Muscle of leg (tissue), 3 donors: ENCODE measurements at regions not wholly inside any gene's neighbourhood (a gene's known extent, or its start where the extent isn't known, plus 50 kb on each side); places are given as distances from the start of the nearest gene placed in this dataset.
"Not testable (repeated sequence)": the region's sequence is repeated elsewhere in the genome, so short reads cannot be mapped to it uniquely, and the experiment has no call there.

ENCODE experiments used
- DNase-seq: peaks from one replicate; pipeline ENCODE4 v3.0.0; 2013
- H3K27ac ChIP-seq: one replicate; pipeline ENCODE4 v1.5.1; 2013; ENCODE audit warnings: mild to moderate bottlenecking, low read length, control low read depth
- H3K27me3 ChIP-seq: one replicate; pipeline ENCODE4 v1.6.1; 2013; ENCODE audit warnings: low read length; ENCODE audit not compliant: control insufficient read depth, insufficient read depth
- H3K36me3 ChIP-seq: one replicate; pipeline ENCODE4 v1.6.1; 2013; ENCODE audit warnings: low read length; ENCODE audit not compliant: control insufficient read depth, insufficient read depth
- H3K4me1 ChIP-seq: one replicate; pipeline ENCODE4 v1.6.1; 2013; ENCODE audit warnings: low read length; ENCODE audit not compliant: control insufficient read depth, insufficient read depth
- H3K4me3 ChIP-seq: one replicate; pipeline ENCODE4 v1.5.1; 2013; ENCODE audit warnings: low read length, control low read depth
- H3K9me3 ChIP-seq: replicated peaks from 2 replicates; pipeline ENCODE4 v1.6.1; 2013; ENCODE audit warnings: low read depth, low read length; ENCODE audit not compliant: control insufficient read depth
- WGBS: methylation state at CpG from one replicate; pipeline ENCODE4 v1.1.5; 2013; ENCODE audit warnings: missing lambda C conversion rate; ENCODE audit not compliant: insufficient coverage; 5-methylcytosine and 5-hydroxymethylcytosine counted together

GRCh38 chr14:71354801-71355200, 447.5 kb downstream of the PCNX1 start:
- no peaks in the 10 kb centered on the region for H3K27me3 ChIP-seq
- H3K4me1 ChIP-seq: peaks cover 3% of the 10 kb centered on the region
- H3K36me3 ChIP-seq: no peaks in the 10 kb centered on the region
- DNase-seq: no peak
- no peaks in the 10 kb centered on the region for H3K9me3 ChIP-seq
- H3K27ac ChIP-seq: no peak overlapping the region
- H3K4me3 ChIP-seq: no peak overlapping the region
- WGBS: 58% methylated on average over 3 of the region's 5 CpGs

- Histone ChIP-seq H3K27ac (peak overlapping the region; percentile 1), H3K36me3 (no peaks in the 10 kb centered on the region), H3K27me3 (no peaks in the 10 kb centered on the region), H3K4me3 (no peak overlapping the region), H3K9me3 (no peaks in the 10 kb centered on the region), H3K4me1 (peaks cover 3% of the 10 kb centered on the region)
- 0% methylated on average over 2 of the region's 5 CpGs for WGBS
- DNase-seq: peak; percentile 85
Measured at GRCh38 chr14:71355324-71356201, 448.3 kb downstream of the PCNX1 start.

- H3K9me3 ChIP-seq: no peaks in the 10 kb centered on the region
- H3K4me3 ChIP-seq: no peak overlapping the region
- H3K4me1 ChIP-seq: peaks cover 3% of the 10 kb centered on the region
- H3K27me3 ChIP-seq: no peaks in the 10 kb centered on the region
- no peak overlapping the region for H3K27ac ChIP-seq
- no peaks in the 10 kb centered on the region for H3K36me3 ChIP-seq
- 60% methylated on average over 1 of the region's 6 CpGs for WGBS
- DNase-seq: no peak
Measured at GRCh38 chr14:71358209-71358931, 451.1 kb downstream of the PCNX1 start.

GRCh38 chr14:71358932-71359421, 451.7 kb downstream of the PCNX1 start:
- not testable (repeated sequence) for H3K27me3 ChIP-seq, H3K4me1 ChIP-seq, H3K9me3 ChIP-seq, DNase-seq, H3K4me3 ChIP-seq, H3K36me3 ChIP-seq, H3K27ac ChIP-seq
- WGBS: 100% methylated on average over 3 of the region's 4 CpGs

- DNase-seq: no peak
- H3K27me3 ChIP-seq: no peaks in the 10 kb centered on the region
- no CpG with 5 or more reads among the region's 3 CpGs for WGBS
- H3K9me3 ChIP-seq: no peaks in the 10 kb centered on the region
- peaks cover under 1% of the 10 kb centered on the region for H3K4me1 ChIP-seq
- no peak overlapping the region for H3K27ac ChIP-seq
- no peak overlapping the region for H3K4me3 ChIP-seq
- no peaks in the 10 kb centered on the region for H3K36me3 ChIP-seq
Measured at GRCh38 chr14:71359823-71360222, 452.6 kb downstream of the PCNX1 start.

- 58% methylated on average over 2 of the region's 3 CpGs for WGBS
- no peak overlapping the region for H3K27ac ChIP-seq
Measured at GRCh38 chr14:71361336-71361735, 454.1 kb downstream of the PCNX1 start.

GRCh38 chr14:71361874-71362273, 454.6 kb downstream of the PCNX1 start:
- Histone ChIP-seq H3K4me1 (no peaks in the 10 kb centered on the region), H3K36me3 (no peaks in the 10 kb centered on the region), H3K27me3 (no peaks in the 10 kb centered on the region), H3K27ac (no peak overlapping the region), H3K9me3 (no peaks in the 10 kb centered on the region), H3K4me3 (no peak overlapping the region)
- WGBS: 93% methylated on average over 5 of the region's 8 CpGs
- DNase-seq: no peak

More at GRCh38 chr14:71361336-71361735, 454.1 kb downstream of the PCNX1 start:
- no peak for DNase-seq
- Histone ChIP-seq H3K9me3 (no peaks in the 10 kb centered on the region), H3K4me1 (no peaks in the 10 kb centered on the region), H3K27me3 (no peaks in the 10 kb centered on the region), H3K36me3 (no peaks in the 10 kb centered on the region), H3K4me3 (no peak overlapping the region)

GRCh38 chr14:71362282-71362681, 455.0 kb downstream of the PCNX1 start:
- H3K27me3 ChIP-seq: no peaks in the 10 kb centered on the region
- no CpG with 5 or more reads among the region's 2 CpGs for WGBS
- no peak overlapping the region for H3K27ac ChIP-seq
- peak; percentile 43 for DNase-seq
- no peaks in the 10 kb centered on the region for H3K4me1 ChIP-seq
- H3K9me3 ChIP-seq: no peaks in the 10 kb centered on the region
- no peaks in the 10 kb centered on the region for H3K36me3 ChIP-seq
- no peak overlapping the region for H3K4me3 ChIP-seq

- no peaks in the 10 kb centered on the region for H3K9me3 ChIP-seq
- WGBS: no CpG with 5 or more reads among the region's 3 CpGs
- DNase-seq: peak; percentile 90
- no peaks in the 10 kb centered on the region for H3K36me3 ChIP-seq
- H3K4me1 ChIP-seq: no peaks in the 10 kb centered on the region
- no peak overlapping the region for H3K4me3 ChIP-seq
- H3K27me3 ChIP-seq: no peaks in the 10 kb centered on the region
- H3K27ac ChIP-seq: peak overlapping the region; percentile 17
Measured at GRCh38 chr14:71362920-71363584, 455.8 kb downstream of the PCNX1 start.
